ENCODE measurements at regions not wholly inside any gene's neighbourhood (a gene's known extent, or its start where the extent isn't known, plus 50 kb on each side); places are given as distances from the start of the nearest gene placed in this dataset.

DNA sequence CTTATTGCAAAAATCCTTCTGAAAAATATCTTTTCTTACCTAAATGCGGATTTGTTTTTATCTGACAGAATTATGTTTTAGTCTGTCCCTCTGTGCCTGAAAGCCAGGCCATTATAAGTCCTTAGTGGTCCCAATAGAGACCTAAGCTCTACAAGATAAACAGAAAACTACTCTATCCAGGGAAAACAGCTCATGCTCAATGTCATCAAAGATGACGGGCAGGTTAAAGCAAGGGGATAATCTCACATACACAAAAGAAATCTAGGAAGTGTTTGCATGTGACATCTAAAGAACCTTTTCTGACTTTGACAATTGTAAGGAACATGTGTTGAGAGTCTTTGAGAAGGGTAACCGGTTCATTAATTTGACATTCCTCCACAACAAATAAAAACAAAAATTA, 741.1 kb upstream of the ID2 start:
- intact Hi-C loops (cut with micrococcal nuclease): no loop called here

DNA sequence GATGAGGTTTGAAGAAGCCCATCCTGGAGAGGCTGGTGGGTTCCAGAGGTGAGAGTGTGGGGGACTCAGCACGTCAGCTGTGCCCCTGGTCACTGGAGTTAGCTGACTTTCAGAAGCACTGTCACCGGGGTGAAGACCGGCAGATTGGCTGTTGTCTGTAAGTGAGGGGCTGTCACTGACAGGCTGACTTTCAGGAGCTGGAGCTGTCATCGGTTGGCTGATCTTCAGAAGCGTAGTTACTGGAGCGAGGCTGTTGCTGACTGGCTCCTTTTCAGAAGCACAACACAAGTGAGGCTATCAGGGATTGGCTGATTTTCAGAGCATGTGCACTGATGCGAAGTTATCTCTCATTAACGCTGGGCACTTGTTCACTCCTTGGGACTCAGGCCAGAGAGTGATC, 738.4 kb upstream of the ID2 start:
- intact Hi-C loops (cut with micrococcal nuclease): no loop called here

DNA sequence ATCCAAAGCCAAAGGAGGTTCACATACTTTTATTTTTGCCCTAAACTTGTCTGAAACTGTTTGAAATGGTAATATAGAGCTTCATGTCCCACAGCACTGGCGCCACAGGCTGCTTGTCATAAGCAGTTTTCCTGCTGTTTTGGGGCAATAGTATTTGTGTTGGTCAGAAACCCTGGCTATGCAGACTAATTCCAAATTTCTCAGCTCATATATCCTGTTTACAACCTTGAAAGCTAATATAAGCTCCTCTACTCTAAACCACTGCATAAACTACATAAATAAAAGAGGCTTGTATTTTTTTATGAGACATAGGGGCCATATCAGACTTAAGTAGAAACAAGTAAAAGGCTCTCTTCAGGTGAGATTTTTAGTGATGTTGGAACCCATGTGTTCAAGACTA, 736.8 kb upstream of the ID2 start:
- intact Hi-C loops (cut with micrococcal nuclease): no loop called here

DNA sequence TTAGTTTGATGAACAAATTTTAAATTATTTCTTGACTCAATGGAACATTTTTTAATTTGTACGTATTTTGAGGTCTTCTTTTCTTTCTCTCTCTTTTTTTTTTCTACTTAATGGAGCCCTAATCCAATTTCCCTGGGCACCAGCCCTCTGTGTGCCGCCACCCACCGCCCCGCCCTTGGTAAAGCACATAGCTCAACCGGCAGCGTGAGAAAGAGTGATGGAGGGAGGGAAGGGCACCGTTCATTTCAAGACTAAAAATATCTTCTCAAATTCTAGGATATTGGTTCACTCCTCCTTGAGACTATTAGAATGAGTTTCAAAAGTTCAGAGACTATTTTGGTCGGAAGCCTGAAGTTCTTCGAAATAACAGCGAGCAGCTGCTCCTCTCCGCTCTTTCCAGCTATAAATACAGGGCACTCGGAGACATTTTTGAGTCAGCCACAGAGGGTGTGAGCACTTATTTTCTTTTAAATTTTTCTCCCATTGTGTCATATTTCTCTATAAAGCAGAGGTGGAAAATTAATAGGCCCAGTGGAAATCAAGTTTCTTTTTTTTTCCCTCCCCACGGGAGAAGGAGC, 731.7 kb upstream of the ID2 start:
- intact Hi-C loops (cut with micrococcal nuclease): no loop called here

DNA sequence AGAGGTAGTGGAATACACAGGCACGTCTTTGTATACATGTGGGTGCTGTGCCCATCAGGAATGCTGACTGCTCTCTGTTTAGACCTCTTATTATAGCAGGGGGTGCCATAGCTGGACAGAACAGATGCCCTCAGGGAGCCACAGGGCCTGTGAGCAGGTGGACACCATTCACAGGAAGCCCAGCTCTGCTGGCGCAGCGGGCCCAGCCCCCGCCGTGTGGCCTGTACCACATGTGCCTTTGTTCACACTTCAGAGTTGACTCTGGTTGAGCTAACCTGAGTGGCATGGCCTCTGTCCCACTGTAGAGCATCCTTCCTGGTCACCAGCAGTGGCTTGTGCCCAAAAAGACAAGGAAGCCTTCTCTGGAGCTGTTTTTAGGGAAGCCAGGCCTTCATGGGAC, 730.9 kb upstream of the ID2 start:
- intact Hi-C loops (cut with micrococcal nuclease): no loop called here

DNA sequence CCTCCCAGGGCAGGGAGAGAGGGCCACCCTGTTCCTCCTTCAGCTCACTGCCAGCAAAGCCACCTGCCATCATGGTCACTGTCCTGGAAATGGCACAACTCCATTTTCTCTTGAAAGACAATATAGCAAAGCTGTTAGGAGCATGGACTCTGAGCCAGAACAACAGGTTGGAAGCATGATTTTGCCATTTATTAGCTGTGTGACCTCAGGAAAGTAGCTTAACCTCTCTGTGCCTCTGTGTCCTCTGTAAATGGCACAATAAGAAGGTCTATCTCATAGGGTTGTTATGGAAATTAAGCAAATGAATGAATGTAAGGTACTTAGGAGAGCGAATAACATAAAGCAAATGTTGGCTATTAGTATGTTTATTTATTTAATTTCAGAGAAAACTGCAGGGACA, 730.4 kb upstream of the ID2 start:
- intact Hi-C loops (cut with micrococcal nuclease): no loop called here

DNA sequence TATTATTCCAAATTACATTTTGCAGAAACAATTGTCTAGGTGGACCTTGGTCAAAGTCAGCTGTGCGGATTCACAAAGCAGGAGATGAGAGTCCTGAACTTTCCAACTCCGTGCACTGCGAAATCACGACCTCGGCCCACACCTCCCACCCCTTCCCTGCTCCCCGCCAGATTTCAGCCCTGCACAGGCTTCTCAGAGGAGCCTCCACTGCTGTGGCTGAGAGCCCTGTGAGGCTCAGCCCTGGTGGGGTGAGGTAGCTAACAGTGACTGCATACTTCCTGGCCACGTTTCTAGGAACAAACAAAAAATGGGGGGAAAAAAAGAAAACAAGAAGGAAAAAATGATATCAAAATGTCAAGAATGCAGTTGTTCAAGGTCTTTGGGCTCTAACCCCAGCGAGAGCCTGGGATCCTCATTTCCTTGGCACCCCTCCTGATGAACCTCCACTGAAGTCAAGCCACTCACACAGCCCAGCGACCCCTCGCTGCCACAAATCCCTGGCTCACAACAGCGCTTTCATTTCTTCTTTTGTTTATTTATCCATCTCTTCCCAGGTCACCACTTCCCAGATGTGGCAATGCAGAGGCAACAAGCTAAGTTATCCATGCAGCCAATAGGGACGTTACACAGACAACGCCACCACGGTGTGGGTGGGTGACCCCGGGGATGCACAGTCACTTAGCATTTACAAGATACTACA, 729.7 kb upstream of the ID2 start:
- intact Hi-C loops (cut with micrococcal nuclease): no loop called here

GRCh38 chr2:7953195-7953594, 728.7 kb upstream of the ID2 start:
- intact Hi-C loops (cut with micrococcal nuclease): no loop called here

DNA sequence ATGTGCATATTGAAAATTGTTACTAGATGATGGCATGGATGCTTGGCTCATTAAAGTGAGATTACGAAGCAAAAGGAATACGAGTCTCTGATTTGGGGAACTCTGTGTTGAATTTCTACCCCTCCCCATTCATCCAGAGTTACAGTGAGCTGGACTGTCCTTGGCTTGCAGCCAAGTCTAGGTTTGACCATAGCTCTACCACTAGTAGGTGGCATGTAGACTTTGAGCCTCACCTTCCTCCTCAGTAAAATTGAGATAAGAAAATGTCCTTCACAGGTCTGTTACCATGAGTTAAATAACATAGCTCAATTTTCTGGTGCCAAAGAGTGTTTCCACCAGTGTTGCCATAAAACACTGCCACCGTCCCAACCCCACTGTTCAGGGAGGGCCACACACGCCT, 727.6 kb upstream of the ID2 start:
- intact Hi-C loops (cut with micrococcal nuclease): no loop called here

DNA sequence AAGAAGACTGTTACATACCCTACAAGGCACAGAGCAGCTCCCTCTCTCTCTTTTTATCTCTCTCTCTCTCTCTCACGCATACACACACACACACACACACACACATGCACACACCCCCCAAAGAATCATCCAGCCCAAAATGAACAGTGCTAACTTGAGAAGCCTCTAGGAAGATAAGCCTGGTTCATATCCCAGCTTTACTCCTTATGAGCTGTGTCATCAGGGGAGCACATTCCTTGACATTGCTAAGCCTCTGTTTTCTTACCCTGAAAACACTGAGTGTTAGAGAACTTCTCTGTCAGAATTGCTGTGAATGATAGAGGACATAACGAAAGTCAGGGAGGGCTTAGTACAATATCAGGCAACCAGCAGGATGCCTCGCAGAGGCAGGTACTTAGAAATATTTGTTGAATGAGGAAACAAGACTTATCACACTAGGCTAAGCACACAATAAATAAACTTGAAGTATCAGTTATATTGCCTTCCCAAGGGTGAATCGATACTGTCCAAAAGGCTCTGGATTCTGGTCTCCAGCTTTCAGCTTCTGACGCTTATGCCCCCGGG, 725.6 kb upstream of the ID2 start:
- intact Hi-C loops (cut with micrococcal nuclease): no loop called here

DNA sequence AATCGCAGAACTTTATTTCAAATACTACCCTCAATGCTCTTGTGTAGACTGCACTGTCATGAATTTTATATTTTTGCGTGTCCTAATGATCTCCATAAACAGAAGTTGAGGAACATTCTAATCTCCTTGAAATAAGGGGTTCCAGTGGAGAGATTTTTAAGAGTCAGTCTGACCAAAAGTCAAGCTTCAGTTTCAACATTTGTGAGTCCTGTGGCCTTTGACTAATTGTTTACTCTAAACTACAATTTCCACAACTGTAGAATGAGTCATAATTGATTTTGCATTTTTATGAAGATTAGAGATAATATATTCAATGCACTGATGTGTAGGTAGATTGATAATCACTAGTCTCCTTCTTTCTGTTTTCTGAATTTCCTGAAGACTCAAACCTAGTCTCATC, 720.3 kb upstream of the ID2 start:
- intact Hi-C loops (cut with micrococcal nuclease): no loop called here

- intact Hi-C loops (cut with micrococcal nuclease): no loop called here
Observed at GRCh38 chr2:7962161-7962560, 719.7 kb upstream of the ID2 start.

DNA sequence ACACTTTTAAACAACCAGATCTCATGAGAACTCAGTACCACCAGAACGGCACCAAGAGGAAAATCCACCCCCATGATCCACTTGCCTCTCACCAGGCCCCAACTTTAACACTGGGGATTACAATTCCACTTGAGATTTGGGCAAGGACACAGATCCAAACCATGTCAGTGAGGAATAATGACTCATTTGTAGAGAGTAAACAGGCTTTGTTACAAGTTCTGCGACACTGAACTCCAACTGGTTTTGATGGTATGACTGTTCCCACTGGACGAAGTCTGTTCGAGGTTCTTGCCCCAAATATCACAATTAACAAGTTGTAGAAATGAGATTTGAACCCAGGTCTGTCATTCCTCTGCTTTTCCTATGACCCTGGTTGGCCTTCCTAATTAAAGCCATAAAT, 718.1 kb upstream of the ID2 start:
- intact Hi-C loops (cut with micrococcal nuclease): no loop called here

DNA sequence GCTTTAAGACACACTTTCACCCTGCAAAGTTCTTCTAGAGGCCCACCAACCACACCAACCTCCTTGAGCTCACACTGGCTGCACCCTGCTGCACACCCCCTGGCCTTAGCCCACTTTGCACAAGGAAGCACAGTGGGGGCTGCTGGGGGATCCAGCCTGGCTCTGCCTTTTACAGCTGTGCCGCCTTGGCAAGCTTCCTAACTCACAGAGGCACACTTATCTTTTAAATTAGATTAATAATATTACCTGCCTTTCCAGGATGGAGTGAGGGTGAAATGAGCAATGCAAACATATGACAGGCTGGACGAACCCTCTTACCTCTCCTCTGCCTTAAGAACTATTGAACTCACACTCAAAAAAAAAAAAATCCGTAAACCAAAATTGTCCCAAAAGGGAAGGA, 715.8 kb upstream of the ID2 start:
- intact Hi-C loops (cut with micrococcal nuclease): no loop called here

DNA sequence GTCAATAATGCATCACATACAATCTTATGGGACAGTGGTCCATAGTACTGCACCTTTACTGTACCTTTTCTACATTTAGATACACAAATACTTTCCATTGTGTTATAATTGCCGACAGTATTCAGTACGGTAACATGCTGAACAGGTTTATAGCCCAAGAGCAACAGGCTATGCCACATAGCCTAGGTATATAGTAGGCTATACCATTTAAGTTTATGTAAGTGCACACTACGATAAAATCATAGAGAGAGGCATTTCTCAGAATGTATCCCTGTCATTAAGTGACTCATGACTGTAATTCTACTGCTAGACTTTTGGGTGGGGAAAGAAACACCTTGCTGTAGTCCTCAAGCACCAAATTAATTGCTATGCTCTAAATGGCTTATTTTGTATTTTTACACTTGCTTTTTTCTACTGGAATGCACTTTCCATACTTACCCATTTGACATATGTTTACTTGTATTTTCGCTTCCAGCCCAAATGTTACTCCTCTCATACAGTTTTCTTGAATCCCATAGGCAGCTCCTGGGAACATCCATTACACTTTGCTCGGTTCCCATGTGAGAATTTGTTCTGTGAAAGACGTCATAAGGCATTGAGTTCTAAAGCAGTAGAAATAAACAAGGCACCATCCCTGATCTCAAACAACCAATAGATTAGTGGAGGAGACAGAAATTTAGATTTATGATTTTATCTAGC, 714.0 kb upstream of the ID2 start:
- intact Hi-C loops (cut with micrococcal nuclease): no loop called here

DNA sequence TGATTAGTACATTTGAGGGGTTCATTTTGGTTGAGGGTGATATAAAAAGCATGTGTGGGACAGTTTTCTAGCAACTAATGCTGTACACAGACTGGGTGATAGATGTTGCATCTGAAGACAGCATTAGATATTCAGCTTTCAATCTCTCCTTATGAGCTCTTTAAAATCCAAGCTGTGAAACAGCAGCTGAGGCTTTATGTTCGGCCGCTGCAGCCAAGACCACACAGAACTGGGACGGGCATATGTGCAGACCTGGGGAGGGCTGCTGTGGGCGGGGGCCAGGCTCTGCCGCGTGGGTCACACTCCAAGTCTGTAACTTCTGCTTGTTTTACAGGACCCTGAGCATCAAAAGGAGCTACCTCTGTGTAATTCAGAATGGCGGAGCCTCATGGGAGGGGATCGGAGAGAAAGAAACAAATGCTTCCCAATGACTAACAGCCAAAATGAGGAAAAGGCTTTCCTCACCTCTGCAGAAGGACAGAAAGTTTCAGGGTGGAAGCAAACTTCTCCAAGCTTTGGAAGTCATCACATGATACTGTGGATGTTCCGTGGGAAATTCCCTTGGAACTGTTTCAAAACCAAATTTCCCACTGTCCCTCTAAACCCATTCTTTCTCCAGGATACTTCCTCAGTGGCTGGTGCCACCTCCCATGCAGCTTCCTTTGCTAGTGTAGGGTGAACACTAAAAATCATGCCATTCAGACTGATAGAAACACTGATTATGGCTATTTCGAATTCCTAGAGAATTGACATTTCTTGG, 711.9 kb upstream of the ID2 start:
- intact Hi-C loops (cut with micrococcal nuclease): no loop called here

DNA sequence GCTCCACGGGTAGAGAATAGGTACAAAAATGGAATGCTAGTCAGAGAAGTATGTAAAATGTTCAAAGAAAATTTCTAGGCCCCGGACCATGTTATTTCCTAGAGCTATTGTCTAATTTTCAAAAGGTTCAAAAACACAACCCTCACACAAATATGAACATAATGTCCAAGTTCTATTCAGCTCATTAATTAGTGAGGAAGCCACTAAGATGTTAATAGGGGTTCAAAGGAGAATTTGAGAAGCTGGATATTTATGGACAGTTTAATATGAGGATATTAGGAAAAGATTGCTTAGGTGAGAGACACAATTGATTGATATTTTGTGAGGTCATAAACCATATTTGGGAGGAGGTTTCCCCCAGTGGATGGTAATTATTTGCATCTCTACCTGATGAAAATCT, 710.6 kb upstream of the ID2 start:
- intact Hi-C loops (cut with micrococcal nuclease): no loop called here

DNA sequence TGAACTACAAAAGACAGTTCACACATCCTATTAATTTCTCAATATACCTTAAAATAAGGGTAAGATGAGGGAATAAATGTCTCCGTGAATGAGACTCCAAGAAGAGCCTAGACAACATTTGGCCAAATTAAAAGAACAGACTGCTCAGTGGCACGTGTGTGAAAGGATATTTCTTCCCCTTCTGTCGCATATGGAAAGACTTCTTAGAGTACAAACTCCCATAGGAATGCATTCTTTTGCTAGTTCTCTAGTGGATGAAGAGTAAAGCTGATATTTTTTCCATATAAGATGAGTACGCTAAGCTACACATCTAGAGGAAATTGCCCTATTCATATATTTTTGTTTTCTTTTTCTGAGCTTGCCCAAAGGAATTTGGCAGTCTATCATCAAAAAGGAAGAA, 710.0 kb upstream of the ID2 start:
- intact Hi-C loops (cut with micrococcal nuclease): no loop called here

DNA sequence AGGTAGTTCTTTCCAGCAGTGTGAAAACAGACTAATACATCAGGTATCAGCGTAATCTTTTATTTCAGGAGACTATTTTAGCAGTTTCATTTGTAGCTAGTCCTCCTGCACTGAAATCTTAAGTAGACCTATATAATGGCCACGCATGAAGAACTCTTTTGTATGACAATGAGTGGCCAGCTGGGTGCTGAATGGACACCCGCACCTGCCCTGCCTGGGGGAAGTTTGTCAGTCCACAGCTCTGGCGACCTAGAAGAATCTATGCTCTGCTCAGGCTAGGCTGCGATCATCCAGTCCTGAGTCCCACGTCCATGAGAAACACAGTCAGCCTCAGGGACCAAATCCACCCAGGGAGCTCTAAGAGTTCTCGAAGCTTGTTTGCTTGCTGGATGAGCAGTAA, 709.2 kb upstream of the ID2 start:
- intact Hi-C loops (cut with micrococcal nuclease): no loop called here

GRCh38 chr2:7973801-7974480, 707.9 kb upstream of the ID2 start:
- intact Hi-C loops (cut with micrococcal nuclease): no loop called here

- intact Hi-C loops (cut with micrococcal nuclease): no loop called here
Observed at GRCh38 chr2:7974936-7975335, 706.9 kb upstream of the ID2 start.

Measured in T-helper 1 cell treated with Interleukin-12 subunit alpha and Interleukin-12 subunit beta and Interleukin-4 antibody, amounts not matched to agents 30 ng/mL and 1 ng/mL, for 36 hours (primary cell).